ENCODE measurements at regions not wholly inside any gene's neighbourhood (a gene's known extent, or its start where the extent isn't known, plus 50 kb on each side); places are given as distances from the start of the nearest gene placed in this dataset.

GRCh38 chr4:71188951-71189350, 149.9 kb upstream of the SLC4A4 start:
- no peaks in the 10 kb centered on the region for H3K9me3 Mint-ChIP-seq (ENCODE audit: unreplicated experiment)
- peak overlapping the region; percentile 16 for H3K27ac Mint-ChIP-seq (ENCODE audit: unreplicated experiment)
- DNase-seq (ENCODE audit: extremely low spot score, unreplicated experiment) = no peak
- peaks cover 8% of the 10 kb centered on the region for H3K36me3 Mint-ChIP-seq (ENCODE audit: unreplicated experiment)
- H3K27me3 Mint-ChIP-seq (ENCODE audit: unreplicated experiment) = peaks cover 45% of the 10 kb centered on the region
- peak overlapping the region; percentile 81 for H3K4me3 Mint-ChIP-seq (ENCODE audit: unreplicated experiment)
- TF ChIP-seq CTCF (IDR thresholded peaks at IDR 0.05) = no peak
- peaks cover 39% of the 10 kb centered on the region for H3K4me1 Mint-ChIP-seq (ENCODE audit: unreplicated experiment)

GRCh38 chr4:71189471-71189870, 149.3 kb upstream of the SLC4A4 start:
- no peak for DNase-seq (ENCODE audit: extremely low spot score, unreplicated experiment)
- Mint-ChIP-seq H3K4me1 (ENCODE audit: unreplicated experiment) (peaks cover 35% of the 10 kb centered on the region), H3K36me3 (ENCODE audit: unreplicated experiment) (peaks cover 8% of the 10 kb centered on the region), H3K9me3 (ENCODE audit: unreplicated experiment) (no peaks in the 10 kb centered on the region), H3K27ac (ENCODE audit: unreplicated experiment) (peak overlapping the region; percentile 28), H3K4me3 (ENCODE audit: unreplicated experiment) (peak overlapping the region; percentile 81), H3K27me3 (ENCODE audit: unreplicated experiment) (peaks cover 42% of the 10 kb centered on the region)
- TF ChIP-seq CTCF (IDR thresholded peaks at IDR 0.05) = no peak

GRCh38 chr4:71194454-71194853, 144.4 kb upstream of the SLC4A4 start:
- Mint-ChIP-seq H3K4me1 (ENCODE audit: unreplicated experiment) (peaks cover 21% of the 10 kb centered on the region), H3K36me3 (ENCODE audit: unreplicated experiment) (peaks cover 9% of the 10 kb centered on the region), H3K27me3 (ENCODE audit: unreplicated experiment) (peaks cover 31% of the 10 kb centered on the region), H3K27ac (ENCODE audit: unreplicated experiment) (no peak overlapping the region), H3K4me3 (ENCODE audit: unreplicated experiment) (no peak overlapping the region), H3K9me3 (ENCODE audit: unreplicated experiment) (no peaks in the 10 kb centered on the region)
- DNase-seq (ENCODE audit: extremely low spot score, unreplicated experiment) = no peak
- no peak for TF ChIP-seq CTCF (IDR thresholded peaks at IDR 0.05)

- DNase-seq (ENCODE audit: extremely low spot score, unreplicated experiment) = no peak
- H3K4me3 Mint-ChIP-seq (ENCODE audit: unreplicated experiment) = no peak overlapping the region
These were observed 142.9 kb upstream of the SLC4A4 start for GRCh38 chr4:71195924-71196323.

GRCh38 chr4:71198958-71199357, 139.9 kb upstream of the SLC4A4 start:
- TF ChIP-seq CTCF (IDR thresholded peaks at IDR 0.05) = no peak
- Mint-ChIP-seq H3K27ac (ENCODE audit: unreplicated experiment) (no peak overlapping the region), H3K4me1 (ENCODE audit: unreplicated experiment) (peaks cover 5% of the 10 kb centered on the region), H3K9me3 (ENCODE audit: unreplicated experiment) (no peaks in the 10 kb centered on the region), H3K27me3 (ENCODE audit: unreplicated experiment) (peaks cover 13% of the 10 kb centered on the region), H3K36me3 (ENCODE audit: unreplicated experiment) (peaks cover 5% of the 10 kb centered on the region), H3K4me3 (ENCODE audit: unreplicated experiment) (no peak overlapping the region)
- DNase-seq (ENCODE audit: extremely low spot score, unreplicated experiment) = no peak

More at GRCh38 chr4:71195924-71196323, 142.9 kb upstream of the SLC4A4 start:
- peak overlapping the region; percentile 53 for H3K27ac Mint-ChIP-seq (ENCODE audit: unreplicated experiment)
- no peak for TF ChIP-seq CTCF (IDR thresholded peaks at IDR 0.05)
- no peaks in the 10 kb centered on the region for H3K9me3 Mint-ChIP-seq (ENCODE audit: unreplicated experiment)
- peaks cover 10% of the 10 kb centered on the region for H3K4me1 Mint-ChIP-seq (ENCODE audit: unreplicated experiment)
- peaks cover 7% of the 10 kb centered on the region for H3K36me3 Mint-ChIP-seq (ENCODE audit: unreplicated experiment)
- peaks cover 23% of the 10 kb centered on the region for H3K27me3 Mint-ChIP-seq (ENCODE audit: unreplicated experiment)

Measured in osteocyte (in vitro differentiated cells).